HepG2 (cell line): ENCODE measurements at regions not wholly inside any gene's neighbourhood (a gene's known extent, or its start where the extent isn't known, plus 50 kb on each side); places are given as distances from the start of the nearest gene placed in this dataset.

Experiments
- ATAC-seq: fragments of 200-7000 bp; cut with Tn5 transposase; 3 replicates; pipeline ENCODE4 v1.9.1; 2020; ENCODE audit warnings: mild to moderate bottlenecking, moderate library complexity
- BruUV-seq: library from RNA; stranded (reverse); fragments of 400-500 nt; replicated peaks from 2 replicates; lab custom pipeline; 2021; lab: Mats Ljungman, UMichigan
- CTCF ChIA-PET: fragments of 300-600 bp; formaldehyde crosslinking; extraction: SDS; loops from one replicate; lab custom pipeline; 2021; ENCODE audit warnings: low total read pairs, inconsistent platforms, low intra/inter-chr PET ratio; lab: Yijun Ruan, JAX
- POLR2A ChIA-PET: fragments of 350-600 bp; sonication (Branson Sonifier 250); formaldehyde crosslinking; loops from one replicate; lab custom pipeline; 2020; ENCODE audit warnings: antibody characterized with exemption, inconsistent platforms; lab: Yijun Ruan, JAX
- DNase-seq: peaks from one replicate; pipeline ENCODE4 v3.0.0-alpha.2; 2015; ENCODE audit warnings: low spot score
- FAIRE-seq: peaks from 3 replicates; lab custom pipeline; 2011; peaks lifted over from hg19 to GRCh38; lab: Jason Lieb, UNC
- H2AFZ ChIP-seq: one replicate; pipeline ENCODE4 v1.6.1; 2011; ENCODE audit warnings: low read length, inconsistent platforms
- H3K27ac ChIP-seq: fragments of 300-600 bp; 3 replicates; pipeline ENCODE4 v1.8.0; 2011; ENCODE audit warnings: mixed run types, mild to moderate bottlenecking, mixed read lengths, low read length, inconsistent platforms; ENCODE audit not compliant: insufficient read depth; ENCODE audit errors: extremely low read length
- H3K27me3 ChIP-seq, 2 experiments: fragments of 200-600 bp in 1 of 2; 2 replicates in 1 of 2; 3 replicates in 1 of 2; pipeline versions ENCODE4 v1.6.0 to v1.8.0; 2011; ENCODE audit warnings: low read length in 2 of 2, mild to moderate bottlenecking in 2 of 2, moderate library complexity in 2 of 2, inconsistent platforms in 1 of 2; ENCODE audit not compliant: insufficient read depth in 2 of 2, control insufficient read depth in 1 of 2
- H3K36me3 ChIP-seq, 2 experiments: fragments of 200-600 bp in 1 of 2; replicated peaks in 1 of 2; 2 replicates in 1 of 2; 3 replicates in 1 of 2; pipeline versions ENCODE4 v1.5.1 to v1.8.0; 2011; ENCODE audit warnings: low read length in 2 of 2, inconsistent platforms in 1 of 2; ENCODE audit not compliant: insufficient read depth in 2 of 2, control insufficient read depth in 1 of 2
- H3K4me1 ChIP-seq: 2 replicates; pipeline ENCODE4 v1.5.1; 2012; ENCODE audit warnings: low read length, inconsistent platforms; ENCODE audit not compliant: insufficient read depth
- H3K4me2 ChIP-seq: 2 replicates; pipeline ENCODE4 v1.6.0; 2011; ENCODE audit warnings: low read depth, low read length, inconsistent platforms
- H3K4me3 ChIP-seq, 3 experiments: fragments of 200-600 bp in 1 of 3; sonication (generic), shearing (Covaris generic) in 1 of 3; replicated peaks in 1 of 3; 2 replicates each; pipeline ENCODE4 v1.5.1; 2011 to 2016; ENCODE audit warnings: low read length in 3 of 3, inconsistent platforms in 2 of 3, low read depth in 2 of 3, mild to moderate bottlenecking in 2 of 3, control low read depth in 1 of 3, mixed read lengths in 1 of 3; ENCODE audit not compliant: insufficient read depth in 1 of 3
- H3K79me2 ChIP-seq: one replicate; pipeline ENCODE4 v1.6.1; 2011; ENCODE audit warnings: low read length, inconsistent platforms; ENCODE audit not compliant: insufficient read depth
- H3K9ac ChIP-seq: 2 replicates; pipeline ENCODE4 v1.6.0; 2011; ENCODE audit warnings: mild to moderate bottlenecking, low read depth, low read length, inconsistent platforms; ENCODE audit not compliant: insufficient read depth
- H3K9me3 ChIP-seq: 2 replicates; pipeline ENCODE4 v1.5.1; 2012; ENCODE audit warnings: mild to moderate bottlenecking, low read length
- H4K20me1 ChIP-seq: 2 replicates; pipeline ENCODE4 v1.6.0; 2011; ENCODE audit warnings: inconsistent platforms, mild to moderate bottlenecking, low read length, moderate library complexity; ENCODE audit not compliant: insufficient read depth
- ARID5B ChIP-seq: IDR thresholded peaks from 2 replicates; pipeline ENCODE4 v1.4.0; 2020; ENCODE audit warnings: mild to moderate bottlenecking, missing genetic modification reagents
- CBFB ChIP-seq: sonication (generic); formaldehyde crosslinking; IDR thresholded peaks from 2 replicates; pipeline ENCODE4 v1.4.0; 2020; ENCODE audit warnings: missing genetic modification reagents
- GMEB1 ChIP-seq: sonication (generic); formaldehyde crosslinking; IDR thresholded peaks from 2 replicates; pipeline ENCODE4 v1.5.1; 2020; ENCODE audit warnings: missing genetic modification reagents, mild to moderate bottlenecking, borderline replicate concordance
- HCFC1 ChIP-seq: fragments of 150-350 bp; IDR thresholded peaks from 2 replicates; pipeline ENCODE4 v1.6.1; 2014; ENCODE audit warnings: low read depth, low read length
- HDAC6 ChIP-seq: fragments of 200-600 bp; sonication (generic); IDR thresholded peaks from 2 replicates; pipeline ENCODE4 v1.7.0; 2017; ENCODE audit warnings: mild to moderate bottlenecking, antibody characterized with exemption, low read length, low read depth
- HMG20A ChIP-seq: IDR thresholded peaks from 2 replicates; pipeline ENCODE4 v1.6.1; 2016; ENCODE audit warnings: borderline replicate concordance
- KLF13 ChIP-seq: sonication (generic); formaldehyde crosslinking; IDR thresholded peaks from 2 replicates; pipeline ENCODE4 v1.4.0; 2020; ENCODE audit warnings: mild to moderate bottlenecking, missing genetic modification reagents
- MAFF ChIP-seq: IDR thresholded peaks from 2 replicates; pipeline ENCODE4 v1.6.1; 2011; ENCODE audit warnings: low read depth, low read length, improper control_type of control experiment
- MEIS1 ChIP-seq: sonication (generic); formaldehyde crosslinking; IDR thresholded peaks from 2 replicates; pipeline ENCODE4 v1.9.0; 2021; ENCODE audit warnings: mild to moderate bottlenecking, missing genetic modification reagents, moderate library complexity, borderline replicate concordance
- NR3C1 ChIP-seq: sonication (generic); formaldehyde crosslinking; IDR thresholded peaks from 2 replicates; pipeline ENCODE4 v1.4.0; 2020; ENCODE audit warnings: missing genetic modification reagents
- POLR2G ChIP-seq: fragments of 200-400 bp; formaldehyde crosslinking; IDR thresholded peaks from 2 replicates; pipeline ENCODE4 v1.6.1; 2018; ENCODE audit warnings: mild to moderate bottlenecking, low read depth, low read length, moderate library complexity
- PRPF4 ChIP-seq: fragments of 200-400 bp; formaldehyde crosslinking; IDR thresholded peaks from 2 replicates; pipeline ENCODE4 v1.6.1; 2016; ENCODE audit warnings: low read length, low read depth; ENCODE audit not compliant: poor library complexity, severe bottlenecking
- RNF219 ChIP-seq: sonication (generic); formaldehyde crosslinking; IDR thresholded peaks from 2 replicates; pipeline ENCODE4 v1.5.0; 2020; ENCODE audit warnings: mild to moderate bottlenecking, missing genetic modification reagents
- ZBTB2 ChIP-seq: sonication (generic); formaldehyde crosslinking; IDR thresholded peaks from 2 replicates; pipeline ENCODE4 v1.8.0; 2022; ENCODE audit warnings: low read depth, missing genetic modification reagents
- ZNF569 ChIP-seq: sonication (generic); formaldehyde crosslinking; IDR thresholded peaks from 2 replicates; pipeline ENCODE4 v1.5.0; 2020; ENCODE audit warnings: mild to moderate bottlenecking, missing genetic modification reagents, moderate library complexity, borderline replicate concordance
- WGBS: methylation state at CpG from one replicate; pipeline ENCODE4 v1.1.6; 2017; ENCODE audit warnings: low lambda C conversion rate; 5-methylcytosine and 5-hydroxymethylcytosine counted together
- in situ Hi-C: cut with HindIII; loops from 2 replicates; pipeline ENCODE4 v1.10.0; 2017; ENCODE audit warnings: low pct_unique_long_range_greater_than_20kb; ENCODE audit not compliant: extremely low pct_ligation_motif_present
- intact Hi-C: fragments of 100-400 bp; cut with micrococcal nuclease; formaldehyde crosslinking; loops from one replicate; pipeline ENCODE4 v1.10.0; 2022; ENCODE audit not compliant: unreplicated experiment

GRCh38 chr6:1059596-1059995 lies 252.3 kb upstream of the FOXQ1 start:
- POLR2A ChIA-PET: no interaction called here
- FAIRE-seq: no peak
- Histone ChIP-seq H4K20me1 (no peaks in the 10 kb centered on the region), H3K4me1 (peaks cover 41% of the 10 kb centered on the region), H3K27ac (no peak overlapping the region), H2AFZ (no peak overlapping the region), H3K4me2 (no peak overlapping the region), H3K9ac (no peak overlapping the region), H3K79me2 (no peaks in the 10 kb centered on the region), H3K36me3 (no peaks in the 10 kb centered on the region), H3K4me3 (no peak overlapping the region), H3K9me3 (no peaks in the 10 kb centered on the region), H3K27me3 (no peaks in the 10 kb centered on the region)
- no peak for ATAC-seq
- CTCF ChIA-PET: no interaction called here
- in situ Hi-C loops (loop anchor here (5.0 kb wide), 2 partner anchors 208 to 253 kb away; partner anchors contain the start of gene FOXQ1), intact Hi-C loops (loop anchor here (5.0 kb wide), 2 partner anchors 147 to 268 kb away; no protein-coding TSS in a partner anchor)
- WGBS: 94% methylated on average over 6 of the region's 6 CpGs
- no TSS peak for BruUV-seq
- DNase-seq: no peak
- TF ChIP-seq HCFC1 (no peak), ZBTB2 (CRISPR knock-in tag) (no peak), NR3C1 (CRISPR knock-in tag) (no peak), POLR2G (no peak), PRPF4 (no peak), ZNF569 (CRISPR knock-in tag) (no peak), HMG20A (no peak), MEIS1 (no peak), ARID5B (CRISPR knock-in tag) (no peak), RNF219 (CRISPR knock-in tag) (no peak), MAFF (no peak), CBFB (CRISPR knock-in tag) (no peak), GMEB1 (CRISPR knock-in tag) (no peak), KLF13 (CRISPR knock-in tag) (no peak), HDAC6 (no peak)
